SU-DHL-6 (cell line): ENCODE measurements at regions not wholly inside any gene's neighbourhood (a gene's known extent, or its start where the extent isn't known, plus 50 kb on each side); places are given as distances from the start of the nearest gene placed in this dataset.

Source experiments
- H2AFZ ChIP-seq: fragments of 200-600 bp; sonication (generic); 2 replicates; pipeline ENCODE4 v1.6.1; 2014; ENCODE audit warnings: low read depth, mild to moderate bottlenecking, moderate library complexity, mixed read lengths, antibody characterized with exemption, low read length; ENCODE audit not compliant: severe bottlenecking
- H3F3A ChIP-seq: fragments of 200-600 bp; shearing (Covaris generic); 2 replicates; pipeline ENCODE4 v1.6.0; 2016; ENCODE audit warnings: antibody characterized with exemption, mild to moderate bottlenecking; ENCODE audit not compliant: insufficient read depth
- H3K27ac ChIP-seq: fragments of 200-600 bp; sonication (generic); 2 replicates; pipeline ENCODE4 v1.5.1; 2016; ENCODE audit warnings: low read depth, mild to moderate bottlenecking, low read length, moderate library complexity, mixed read lengths
- H3K27me3 ChIP-seq: fragments of 200-600 bp; sonication (generic), shearing (Covaris generic); 2 replicates; pipeline ENCODE4 v1.6.0; 2014; ENCODE audit warnings: mild to moderate bottlenecking, low read length
- H3K36me3 ChIP-seq: fragments of 200-600 bp; sonication (generic); 2 replicates; pipeline ENCODE4 v1.6.1; 2014; ENCODE audit warnings: mild to moderate bottlenecking, low read length, mixed read lengths
- H3K4me2 ChIP-seq: fragments of 300-600, 200-600 bp; shearing (Covaris generic), sonication (generic); 2 replicates; pipeline ENCODE4 v1.6.0; 2014; ENCODE audit warnings: low read length, low read depth, mild to moderate bottlenecking; ENCODE audit not compliant: poor library complexity, severe bottlenecking
- H3K4me3 ChIP-seq: fragments of 200-600 bp; sonication (generic); 2 replicates; pipeline ENCODE4 v1.5.1; 2014; ENCODE audit warnings: antibody characterized with exemption, low read length, mild to moderate bottlenecking, mixed read lengths; ENCODE audit not compliant: insufficient read depth, poor library complexity, severe bottlenecking
- H3K79me2 ChIP-seq: fragments of 200-600 bp; sonication (generic); 2 replicates; pipeline ENCODE4 v1.6.1; 2014; ENCODE audit warnings: mild to moderate bottlenecking, low read length, moderate library complexity; ENCODE audit not compliant: insufficient read depth
- H3K9ac ChIP-seq: fragments of 200-600 bp; sonication (generic); 2 replicates; pipeline ENCODE4 v1.7.0; 2014; ENCODE audit warnings: mild to moderate bottlenecking, low read length
- H3K9me2 ChIP-seq: fragments of 200-600 bp; sonication (generic); replicated peaks from 2 replicates; pipeline ENCODE4 v1.6.1; 2014; ENCODE audit warnings: low read length; ENCODE audit not compliant: insufficient read depth
- H3K9me3 ChIP-seq: fragments of 200-600 bp; sonication (generic); 2 replicates; pipeline ENCODE4 v1.6.1; 2014; ENCODE audit warnings: low read length, mixed read lengths; ENCODE audit not compliant: insufficient read depth
- H4K20me1 ChIP-seq: fragments of 200-600 bp; sonication (generic); 2 replicates; pipeline ENCODE4 v1.6.1; 2014; ENCODE audit warnings: low read depth, mild to moderate bottlenecking, antibody characterized with exemption, low read length, moderate library complexity, mixed read lengths
- CTCF ChIP-seq: fragments of 200-600 bp; sonication (generic); IDR thresholded peaks from one replicate; pipeline ENCODE4 v1.5.1; 2017; ENCODE audit warnings: antibody characterized with exemption, mild to moderate bottlenecking, low read length, moderate library complexity; ENCODE audit not compliant: insufficient read depth, poor library complexity, severe bottlenecking
- EZH2phosphoT487 ChIP-seq: fragments of 200-600 bp; sonication (generic), shearing (Covaris generic); conservative IDR thresholded peaks from 2 replicates; pipeline ENCODE4 v1.6.1; 2018; ENCODE audit warnings: mild to moderate bottlenecking, antibody characterized with exemption, low read length, moderate library complexity, mixed read lengths

- Histone ChIP-seq H3K9ac (no peak overlapping the region), H3K27ac (no peak overlapping the region), H3K9me3 (no peaks in the 10 kb centered on the region), H3K79me2 (no peaks in the 10 kb centered on the region), H4K20me1 (no peaks in the 10 kb centered on the region), H3K36me3 (no peaks in the 10 kb centered on the region), H3K4me2 (no peak overlapping the region), H2AFZ (no peak overlapping the region), H3F3A (no peaks in the 10 kb centered on the region), H3K4me3 (no peak overlapping the region), H3K27me3 (no peaks in the 10 kb centered on the region), H3K9me2 (no peaks in the 10 kb centered on the region)
- TF ChIP-seq EZH2phosphoT487 = no peak
- no peak for TF ChIP-seq CTCF
These were observed 116.7 kb upstream of the KLF4 start for GRCh38 chr9:107606149-107606790.

- no peak overlapping the region for H3K4me2 ChIP-seq
- no peak overlapping the region for H3K4me3 ChIP-seq
- H3K79me2 ChIP-seq = no peaks in the 10 kb centered on the region
- no peaks in the 10 kb centered on the region for H3K9me2 ChIP-seq
- H4K20me1 ChIP-seq = no peaks in the 10 kb centered on the region
- no peaks in the 10 kb centered on the region for H3K27me3 ChIP-seq
- TF ChIP-seq CTCF (no peak), EZH2phosphoT487 (no peak)
- no peak overlapping the region for H2AFZ ChIP-seq
- H3K9ac ChIP-seq = no peak overlapping the region
- H3K9me3 ChIP-seq = no peaks in the 10 kb centered on the region
- H3K36me3 ChIP-seq = no peaks in the 10 kb centered on the region
- H3K27ac ChIP-seq = no peak overlapping the region
- no peaks in the 10 kb centered on the region for H3F3A ChIP-seq
These were observed 115.5 kb upstream of the KLF4 start for GRCh38 chr9:107605041-107605440.

- Histone ChIP-seq H2AFZ (no peak overlapping the region), H3K9ac (no peak overlapping the region), H3K27me3 (no peaks in the 10 kb centered on the region), H3K27ac (no peak overlapping the region), H3K4me2 (no peak overlapping the region), H3K9me3 (no peaks in the 10 kb centered on the region), H3K79me2 (no peaks in the 10 kb centered on the region), H3K4me3 (no peak overlapping the region), H3F3A (no peaks in the 10 kb centered on the region), H4K20me1 (no peaks in the 10 kb centered on the region), H3K36me3 (no peaks in the 10 kb centered on the region), H3K9me2 (no peaks in the 10 kb centered on the region)
- no peak for TF ChIP-seq CTCF
- no peak for TF ChIP-seq EZH2phosphoT487
These were observed 113.7 kb upstream of the KLF4 start for GRCh38 chr9:107603281-107603680.
